Keratinocyte (primary cell): ENCODE measurements at regions not wholly inside any gene's neighbourhood (a gene's known extent, or its start where the extent isn't known, plus 50 kb on each side); places are given as distances from the start of the nearest gene placed in this dataset.
"Not testable (repeated sequence)": the region's sequence is repeated elsewhere in the genome, so short reads cannot be mapped to it uniquely, and the experiment has no call there.

Experiments
- CTCF ChIP-seq, 3 experiments: IDR thresholded peaks in 1 of 3; conservative IDR thresholded peaks in 1 of 3; optimal IDR thresholded peaks in 1 of 3; 2 replicates in 2 of 3; 3 replicates in 1 of 3; pipeline versions ENCODE3 to v1.5.1; 2011; ENCODE audit warnings: low read length in 3 of 3, mild to moderate bottlenecking in 3 of 3, moderate library complexity in 2 of 3, control low read depth in 1 of 3, inconsistent platforms in 1 of 3; ENCODE audit not compliant: insufficient read depth in 2 of 3; ENCODE audit errors: extremely low read depth in 1 of 3
- EZH2 ChIP-seq: IDR thresholded peaks from one replicate; pipeline ENCODE4 v1.6.1; 2012; ENCODE audit warnings: inconsistent platforms, mild to moderate bottlenecking, low read length, moderate library complexity

- TF ChIP-seq CTCF (optimal IDR thresholded peaks at IDR 0.05 in 1 of 3, IDR thresholded peaks at IDR 0.05 in 1 of 3, conservative IDR thresholded peaks at IDR 0.05 in 1 of 3; ENCODE audit: extremely low read depth in 1 of 3, insufficient read depth in 2 of 3, low read length in 3 of 3); EZH2: not testable (repeated sequence)
These were observed 75.6 kb upstream of the COG2 start for GRCh38 chr1:230566532-230567220.
